Activated gamma-delta T cell treated with anti-CD3 and anti-CD28 coated beads, Interleukin-2, amount 50 U/mL, for 16 hours (primary cell): ENCODE measurements at regions not wholly inside any gene's neighbourhood (a gene's known extent, or its start where the extent isn't known, plus 50 kb on each side); places are given as distances from the start of the nearest gene placed in this dataset.
"Not testable (repeated sequence)": the region's sequence is repeated elsewhere in the genome, so short reads cannot be mapped to it uniquely, and the experiment has no call there.

Source experiments
- DNase-seq: peaks from one replicate; pipeline ENCODE4 v3.0.0-alpha.2; 2020; ENCODE audit warnings: low read depth

- DNase-seq: no peak
Observed at GRCh38 chr4:24001486-24002329, 111.9 kb upstream of the PPARGC1A start.

- no peak for DNase-seq
Observed at GRCh38 chr4:24000470-24000831, 110.6 kb upstream of the PPARGC1A start.

DNA sequence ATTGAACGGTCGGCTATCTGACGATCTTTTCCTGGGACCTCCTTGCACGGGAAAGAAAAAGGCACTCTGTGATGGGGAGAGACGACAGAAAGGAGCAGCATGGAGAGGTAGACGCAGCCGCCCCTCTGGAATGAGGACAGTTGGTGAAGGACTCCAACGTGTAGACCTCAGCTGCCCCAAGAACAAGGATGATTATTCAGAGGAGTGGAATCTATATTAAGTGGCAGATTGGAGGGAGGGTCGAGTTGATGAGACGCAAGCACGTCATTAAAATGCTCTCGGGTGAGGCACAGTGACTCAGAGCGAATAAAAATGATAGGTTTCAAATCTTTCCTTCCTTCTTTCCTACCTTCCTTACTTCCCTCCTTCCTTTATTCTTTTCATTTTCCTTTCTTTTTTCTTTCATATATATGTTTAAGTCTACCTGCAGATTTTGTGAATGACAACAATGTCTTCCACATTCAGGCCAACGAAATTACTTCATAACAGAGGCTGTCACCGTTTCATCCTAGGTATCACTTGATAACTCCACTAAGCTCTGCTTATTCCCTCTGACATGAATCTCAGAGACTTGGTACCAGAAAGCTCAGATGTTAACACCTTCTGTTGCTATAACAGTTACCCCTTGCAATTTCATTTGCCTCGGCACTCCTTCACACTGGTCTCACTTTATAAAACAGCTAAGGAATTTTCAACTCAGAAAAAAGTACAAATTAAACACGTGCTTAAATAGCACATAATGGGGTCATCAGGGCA is 110.0 kb upstream of the PPARGC1A start:
- no peak for DNase-seq

DNA sequence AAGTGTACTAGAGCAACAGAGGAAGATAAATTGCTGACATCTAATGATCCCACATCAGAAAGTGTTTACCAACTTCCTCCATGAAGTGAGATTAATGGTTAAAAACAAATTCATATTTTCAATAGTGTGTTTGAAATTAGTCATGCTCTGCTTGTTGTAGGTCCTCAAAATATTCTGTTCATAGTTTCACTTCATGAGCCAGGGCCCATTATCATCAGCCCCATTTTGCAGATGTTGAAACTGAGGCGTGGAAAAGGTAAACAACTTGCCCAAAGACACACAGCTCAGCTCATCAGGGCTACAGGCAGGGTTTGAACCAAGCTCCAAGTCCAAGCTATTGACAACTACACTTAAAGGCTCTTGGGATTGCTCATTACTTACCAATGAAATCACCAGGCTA is 103.5 kb upstream of the PPARGC1A start:
- DNase-seq: no peak

DNA sequence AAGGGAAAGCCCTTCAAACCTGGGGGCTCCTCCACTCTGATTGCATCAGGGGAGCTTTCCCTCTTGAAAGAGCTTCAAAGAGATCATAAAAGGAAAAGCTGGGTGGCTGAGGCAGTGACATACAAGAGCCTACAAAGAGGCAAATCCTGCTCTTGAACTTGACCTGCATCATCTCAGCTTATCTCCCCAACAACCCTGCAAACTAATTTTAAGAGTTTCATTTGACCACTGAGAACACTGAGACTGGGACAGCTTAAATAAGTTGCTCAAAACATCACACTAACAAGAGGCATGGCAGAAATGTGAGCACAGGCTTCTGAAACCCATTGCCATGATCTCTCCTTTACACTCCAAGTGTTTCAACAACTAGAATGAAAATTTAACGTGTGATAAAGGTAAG is 101.6 kb upstream of the PPARGC1A start:
- DNase-seq: no peak

GRCh38 chr4:23986270-23986669 is 96.4 kb upstream of the PPARGC1A start:
- DNase-seq: no peak

DNA sequence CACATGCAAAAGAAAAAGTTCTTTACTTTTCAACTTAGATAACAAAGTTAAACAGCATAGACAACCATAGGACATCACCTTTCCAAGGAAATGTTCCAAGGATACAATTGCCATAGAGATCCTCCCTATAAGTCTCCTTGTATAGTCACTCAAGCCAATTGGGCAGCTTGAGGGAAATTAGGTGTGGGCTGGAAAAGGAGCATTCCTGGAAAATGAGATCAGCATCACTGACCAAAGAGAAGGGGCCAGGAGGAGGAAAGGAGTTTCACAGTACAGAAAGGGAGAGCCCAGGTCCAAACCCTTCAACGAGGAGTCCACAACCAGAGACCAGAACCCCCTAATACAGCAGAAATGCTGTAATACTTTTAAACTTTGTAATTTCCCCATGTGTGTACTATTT is 91.5 kb upstream of the PPARGC1A start:
- no peak for DNase-seq

GRCh38 chr4:23979534-23979933 is 89.7 kb upstream of the PPARGC1A start:
- DNase-seq: no peak

- no peak for DNase-seq
Observed at GRCh38 chr4:23978002-23978401, 88.2 kb upstream of the PPARGC1A start.

DNA sequence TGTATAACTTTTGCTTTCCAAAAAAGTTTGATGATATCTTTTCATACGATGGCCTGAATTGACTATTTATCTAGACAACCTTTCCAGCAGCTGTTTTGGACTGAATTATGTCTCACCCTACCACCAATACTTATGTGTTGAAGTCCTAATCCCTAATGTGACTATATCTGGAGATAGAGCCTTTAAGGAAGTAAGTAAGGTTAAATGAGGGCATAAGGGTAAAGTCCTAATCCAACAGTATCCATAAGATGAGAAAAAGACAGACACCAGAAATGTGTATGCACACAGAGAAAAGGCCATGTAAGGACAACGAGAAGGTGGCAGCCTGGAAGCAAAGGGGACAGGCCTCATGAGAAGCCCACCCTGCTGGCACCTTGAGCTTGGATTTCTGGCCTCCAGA is 86.6 kb upstream of the PPARGC1A start:
- no peak for DNase-seq

- no peak for DNase-seq
Observed at GRCh38 chr4:23973308-23973855, 83.5 kb upstream of the PPARGC1A start.

GRCh38 chr4:23972805-23973204 is 83.0 kb upstream of the PPARGC1A start:
- no peak for DNase-seq

- no peak for DNase-seq
Observed at GRCh38 chr4:23972187-23972586, 82.3 kb upstream of the PPARGC1A start.

- no peak for DNase-seq
Observed at GRCh38 chr4:23970201-23970850, 80.5 kb upstream of the PPARGC1A start.

DNA sequence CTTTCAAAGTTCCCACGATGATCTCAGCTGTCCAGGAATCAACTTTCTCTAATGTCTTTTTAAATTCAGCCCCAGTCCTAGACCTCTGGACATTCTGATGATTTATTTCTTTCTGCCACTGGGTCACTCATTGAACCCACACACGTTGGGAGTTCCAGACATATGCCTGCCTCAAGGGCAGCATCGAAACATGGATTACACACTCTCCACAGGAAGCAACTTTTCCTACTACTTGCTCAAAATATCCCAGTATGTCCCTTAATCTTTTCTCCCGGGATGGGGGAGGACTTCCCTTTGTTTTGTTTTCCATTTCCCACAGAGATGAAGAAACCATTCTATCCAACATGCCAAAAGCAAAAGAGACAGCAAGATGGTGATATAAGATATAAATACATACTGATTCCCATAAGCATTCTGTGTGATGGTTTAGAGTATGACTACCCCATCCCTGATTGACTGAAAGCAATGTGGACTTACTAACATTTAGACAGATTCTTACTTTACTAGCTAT is 79.8 kb upstream of the PPARGC1A start:
- DNase-seq: no peak

GRCh38 chr4:23967281-23967680 is 77.4 kb upstream of the PPARGC1A start:
- no peak for DNase-seq

GRCh38 chr4:23966725-23967124 is 76.9 kb upstream of the PPARGC1A start:
- no peak for DNase-seq

GRCh38 chr4:23962462-23962861 is 72.6 kb upstream of the PPARGC1A start:
- DNase-seq: no peak

DNA sequence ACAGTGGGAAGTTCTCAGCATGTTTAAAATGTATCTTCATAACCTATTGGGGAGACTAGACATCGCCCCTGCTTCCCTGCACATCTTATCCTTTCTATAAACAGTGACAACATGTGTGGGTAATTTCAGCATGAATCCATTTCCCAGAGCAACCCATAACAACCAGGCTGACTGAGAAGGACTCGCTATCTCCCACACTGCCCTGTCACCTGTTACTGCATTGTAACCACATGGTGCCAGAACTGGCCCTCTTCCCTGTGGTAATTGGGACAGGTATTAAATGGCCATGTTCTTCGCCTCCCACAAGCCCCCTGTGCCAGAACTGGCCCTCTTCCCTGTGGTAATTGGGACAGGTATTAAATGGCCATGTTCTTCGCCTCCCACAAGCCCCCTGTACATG is 71.5 kb upstream of the PPARGC1A start:
- DNase-seq: not testable (repeated sequence)

DNA sequence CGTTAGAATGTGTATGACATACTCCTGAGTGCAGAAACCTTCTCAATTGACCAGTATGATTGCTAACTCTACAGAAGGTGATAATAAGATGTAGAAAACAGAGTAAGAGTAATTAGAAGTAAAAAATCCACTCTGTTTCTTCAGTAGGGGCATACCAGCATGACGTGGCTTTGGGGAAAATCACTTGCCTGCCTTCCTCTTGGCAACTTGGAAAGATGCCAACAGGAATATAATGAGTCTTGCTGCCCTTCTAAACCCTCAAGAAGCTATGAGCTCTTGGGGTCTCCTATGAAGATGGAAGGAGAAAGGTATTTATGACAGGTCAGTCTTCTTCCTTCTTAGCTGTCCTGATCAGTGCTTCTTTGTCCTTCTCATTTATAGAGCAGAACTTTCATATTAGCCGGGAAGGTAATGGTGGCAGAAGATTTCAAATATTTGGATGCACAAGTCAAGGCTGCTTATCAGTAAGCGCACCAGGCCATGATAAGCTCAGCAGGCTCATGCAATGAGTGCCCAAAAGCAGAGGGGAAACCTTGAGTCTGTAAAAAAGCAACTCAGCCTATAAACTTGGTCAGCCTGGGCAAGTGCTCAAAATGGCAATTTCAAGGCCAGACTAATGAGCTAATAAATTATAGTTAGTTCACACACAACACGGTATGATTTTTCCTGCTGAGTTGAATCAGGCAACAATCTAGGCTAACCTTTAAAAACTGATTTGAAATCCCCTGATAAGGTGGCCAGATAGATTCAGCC is 69.7 kb upstream of the PPARGC1A start:
- no peak for DNase-seq

DNA sequence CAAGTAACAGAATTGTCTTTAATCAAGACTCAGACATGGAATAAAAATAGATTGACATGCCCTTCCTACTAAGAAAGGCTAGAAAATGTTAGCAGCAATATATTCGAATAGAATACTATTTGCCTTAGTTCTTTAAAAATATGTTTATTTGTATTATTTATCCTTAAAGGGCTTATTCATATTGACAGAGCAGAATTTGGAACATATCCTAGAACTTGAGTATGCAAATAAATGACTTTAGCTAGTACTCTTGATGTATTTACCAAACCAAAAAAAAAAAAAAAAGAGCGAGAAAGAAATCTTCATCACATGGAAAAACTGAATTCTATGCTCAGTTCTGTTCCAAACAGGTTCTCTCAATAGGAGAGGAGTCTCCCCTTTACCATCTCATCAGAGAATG is 68.9 kb upstream of the PPARGC1A start:
- DNase-seq: no peak

DNA sequence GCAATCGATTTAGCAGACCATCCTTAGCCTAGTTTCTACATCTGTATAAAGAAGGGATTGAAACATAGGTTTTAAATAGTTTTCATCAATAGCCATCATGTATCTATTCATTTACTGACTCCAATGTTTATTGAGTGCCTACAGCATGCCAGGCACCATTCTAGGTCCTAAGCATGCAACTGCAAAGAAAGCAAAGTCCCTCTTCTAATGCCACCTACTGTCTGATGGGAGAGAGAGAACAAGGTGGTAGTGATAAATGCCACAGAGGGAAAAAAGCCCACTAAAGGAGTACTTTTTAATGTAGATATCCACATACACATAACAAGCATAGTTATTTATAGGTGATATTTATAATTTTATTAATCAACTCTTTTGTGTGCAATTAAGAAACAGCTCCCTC is 67.6 kb upstream of the PPARGC1A start:
- no peak for DNase-seq
